SK-MEL-5 (cell line): ENCODE measurements at regions not wholly inside any gene's neighbourhood (a gene's known extent, or its start where the extent isn't known, plus 50 kb on each side); places are given as distances from the start of the nearest gene placed in this dataset.
A peak's percentile ranks its signal among the peaks of the same experiment; 100 is the strongest.
"Not testable (repeated sequence)": the region's sequence is repeated elsewhere in the genome, so short reads cannot be mapped to it uniquely, and the experiment has no call there.

Experiments used
- DNase-seq: peaks from one replicate; pipeline ENCODE4 v3.0.0-alpha.2; 2016; ENCODE audit warnings: low read depth, low spot score
- in situ Hi-C: cut with HindIII; loops from 2 replicates; pipeline ENCODE4 v1.10.0; 2016; ENCODE audit warnings: low sequenced_read_pairs, high pct_unique_total_duplicates, low pct_unique_long_range_greater_than_20kb

- in situ Hi-C loops = no loop called here
- DNase-seq = no peak
Observed at GRCh38 chr4:45006078-45006477, 279.7 kb upstream of the GNPDA2 start.

DNA sequence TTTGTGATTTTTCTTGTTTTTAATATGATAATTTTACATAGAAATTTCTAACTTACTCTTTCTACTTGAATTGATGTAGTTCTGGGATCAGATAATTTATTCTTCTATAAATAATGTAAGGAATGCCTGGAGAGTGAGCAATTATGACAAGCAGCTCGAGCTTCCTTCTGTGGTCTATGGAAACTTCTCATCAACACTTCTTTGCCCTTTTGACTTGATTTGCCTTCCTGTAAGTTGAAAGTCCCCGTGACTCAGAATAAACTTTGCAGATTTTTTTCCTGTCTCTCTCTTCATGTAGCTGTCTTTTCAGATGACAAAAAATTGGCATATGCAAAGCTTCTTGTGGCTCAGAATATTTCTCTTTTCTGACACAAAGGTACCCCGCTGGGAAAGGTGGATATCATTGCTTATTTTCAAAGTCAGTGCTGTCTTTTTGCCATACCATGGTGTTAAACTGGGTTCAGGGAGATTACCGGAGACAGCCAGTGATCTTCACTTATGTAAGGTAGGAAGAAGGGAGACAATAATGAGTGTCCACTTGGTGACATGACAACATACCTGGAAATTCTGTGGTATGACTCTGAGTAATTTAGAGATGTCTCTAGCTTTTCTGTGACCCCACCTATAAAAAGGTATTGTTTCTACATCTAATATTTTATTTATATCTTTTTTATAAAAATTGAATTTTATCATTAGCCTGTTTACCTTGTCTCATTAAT lies 278.6 kb upstream of the GNPDA2 start:
- in situ Hi-C loops = no loop called here

GRCh38 chr4:45004326-45004725 lies 278.0 kb upstream of the GNPDA2 start:
- DNase-seq = no peak
- in situ Hi-C loops = no loop called here

More for the DNA sequence above, 278.6 kb upstream of the GNPDA2 start:
- no peak for DNase-seq

- DNase-seq = no peak
- in situ Hi-C loops = no loop called here
Observed at GRCh38 chr4:44996276-44996845, 270.0 kb upstream of the GNPDA2 start.

GRCh38 chr4:44988011-44988410 lies 261.7 kb upstream of the GNPDA2 start:
- no peak for DNase-seq

GRCh38 chr4:44985938-44986337 lies 259.6 kb upstream of the GNPDA2 start:
- DNase-seq = no peak
- in situ Hi-C loops = no loop called here

More at GRCh38 chr4:44988011-44988410, 261.7 kb upstream of the GNPDA2 start:
- in situ Hi-C loops = no loop called here

GRCh38 chr4:44985152-44985551 lies 258.8 kb upstream of the GNPDA2 start:
- in situ Hi-C loops = no loop called here
- no peak for DNase-seq

GRCh38 chr4:44984083-44984482 lies 257.7 kb upstream of the GNPDA2 start:
- no peak for DNase-seq
- in situ Hi-C loops = no loop called here

DNA sequence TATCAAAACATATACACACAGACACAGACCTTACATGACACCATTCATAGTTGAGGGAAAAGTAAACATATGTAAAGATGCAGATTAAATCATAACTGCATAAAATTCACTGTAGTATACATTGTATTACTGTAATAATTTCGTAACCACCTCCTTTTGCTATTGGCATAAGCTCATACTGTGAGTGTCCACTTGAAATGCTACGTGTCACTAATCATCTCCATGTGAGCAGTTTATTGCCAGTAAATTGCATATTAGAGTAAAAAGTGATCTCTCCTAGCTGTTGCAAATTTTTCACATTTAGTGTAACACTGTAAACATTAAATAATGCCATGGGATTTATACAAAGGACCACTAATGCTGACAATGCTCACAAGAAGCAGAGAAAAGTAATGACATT lies 256.7 kb upstream of the GNPDA2 start:
- in situ Hi-C loops = no loop called here
- no peak for DNase-seq

- in situ Hi-C loops = no loop called here
- DNase-seq = no peak
Observed at GRCh38 chr4:44978020-44978419, 251.7 kb upstream of the GNPDA2 start.

GRCh38 chr4:44965435-44966095 lies 239.2 kb upstream of the GNPDA2 start:
- in situ Hi-C loops = no loop called here
- DNase-seq = no peak

- in situ Hi-C loops, DNase-seq: not testable (repeated sequence)
Observed at GRCh38 chr4:44964086-44964485, 237.7 kb upstream of the GNPDA2 start.

DNA sequence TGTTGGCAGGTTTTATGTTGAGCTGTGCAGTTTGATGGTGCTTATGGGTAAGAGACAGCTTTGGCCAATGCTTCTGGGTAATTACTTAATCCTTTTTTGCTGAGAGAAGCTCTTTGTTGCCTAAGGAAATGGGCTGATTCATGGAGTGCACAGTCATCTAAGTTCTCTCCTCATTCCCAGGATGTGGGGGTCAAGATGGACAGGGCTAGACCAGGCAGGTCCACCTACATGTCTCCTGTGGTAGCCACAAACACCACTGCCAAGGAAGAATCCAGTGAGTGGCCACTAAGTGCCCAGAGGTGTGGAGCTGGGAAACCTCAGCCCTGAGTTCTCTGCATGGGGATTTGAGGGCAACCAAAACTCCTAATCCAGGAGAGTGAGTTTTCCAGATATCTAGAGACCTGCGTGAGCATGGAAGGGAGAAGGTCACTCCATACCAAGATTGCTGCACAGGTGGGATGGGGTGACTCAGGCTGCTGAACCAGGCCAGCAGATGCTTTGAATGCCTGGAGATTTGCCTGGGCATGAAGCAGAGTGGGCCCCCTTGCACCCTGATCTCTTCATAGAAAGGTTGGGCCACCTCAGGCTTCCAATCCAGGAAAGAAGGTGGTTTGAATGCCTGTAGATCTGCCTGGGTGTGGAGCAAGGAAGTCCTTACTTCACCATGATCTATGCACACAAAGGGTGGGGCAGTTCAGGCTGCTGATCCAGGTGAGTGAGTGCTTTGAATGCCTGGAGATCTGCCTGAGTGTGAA lies 234.8 kb upstream of the GNPDA2 start:
- in situ Hi-C loops = no loop called here
- no peak for DNase-seq

DNA sequence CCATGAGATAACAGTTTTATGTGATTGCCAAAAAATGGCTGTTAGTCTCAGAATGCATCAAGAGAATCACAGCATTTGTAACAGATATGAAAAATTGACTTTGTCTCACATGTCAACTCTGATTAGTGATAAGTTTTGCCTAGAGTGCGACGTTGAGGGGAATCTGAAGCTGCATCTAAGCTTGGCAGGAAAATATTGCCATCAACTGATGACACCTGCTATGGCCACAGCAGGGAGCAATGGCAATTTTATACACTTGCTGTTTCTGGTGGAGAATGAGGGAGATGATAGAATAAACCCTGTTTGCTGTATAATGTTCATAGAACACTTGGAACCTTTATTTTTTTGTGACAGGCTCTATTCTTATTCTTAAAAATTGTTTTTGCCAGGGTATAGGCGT lies 205.4 kb upstream of the GNPDA2 start:
- in situ Hi-C loops = no loop called here
- no peak for DNase-seq

- in situ Hi-C loops = no loop called here
- no peak for DNase-seq
Observed at GRCh38 chr4:44928785-44929184, 202.4 kb upstream of the GNPDA2 start.

GRCh38 chr4:44927399-44928380 lies 201.3 kb upstream of the GNPDA2 start:
- in situ Hi-C loops = no loop called here
- peak; percentile 61 for DNase-seq

DNA sequence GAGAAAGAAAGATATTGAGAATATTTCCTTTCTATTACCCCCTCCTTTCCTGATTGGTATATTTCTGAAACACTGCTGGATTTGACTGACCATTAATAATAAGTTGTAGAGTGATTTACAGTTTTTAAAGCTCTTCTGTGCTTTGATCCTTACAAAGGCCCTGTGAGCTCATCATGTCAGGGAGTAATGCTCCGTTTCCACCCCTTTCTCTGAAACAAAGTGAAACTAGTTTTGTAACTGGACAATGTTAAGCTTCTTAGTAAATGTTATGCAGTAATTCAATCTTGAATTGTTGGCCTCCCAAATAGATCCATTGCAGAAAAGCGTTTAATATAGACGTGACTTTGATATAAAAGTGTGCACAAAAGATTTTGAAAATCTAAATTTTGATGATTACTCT lies 190.1 kb upstream of the GNPDA2 start:
- in situ Hi-C loops = no loop called here

More for the DNA sequence above, 190.1 kb upstream of the GNPDA2 start:
- DNase-seq = peak; percentile 40
